Loucy (cell line): ENCODE measurements at regions not wholly inside any gene's neighbourhood (a gene's known extent, or its start where the extent isn't known, plus 50 kb on each side); places are given as distances from the start of the nearest gene placed in this dataset.

Source experiments
- EZH2phosphoT487 ChIP-seq: fragments of 200-600 bp; IDR thresholded peaks from 2 replicates; pipeline ENCODE4 v1.6.1; 2018; ENCODE audit warnings: antibody characterized with exemption, mild to moderate bottlenecking, moderate library complexity, borderline replicate concordance
- TF ChIP-seq, protein P1 (sequence below): fragments of 200-600 bp; sonication (generic); conservative IDR thresholded peaks from 2 replicates; pipeline ENCODE4 v1.5.1; 2014; ENCODE audit warnings: mild to moderate bottlenecking, antibody characterized with exemption, low read length

DNA sequence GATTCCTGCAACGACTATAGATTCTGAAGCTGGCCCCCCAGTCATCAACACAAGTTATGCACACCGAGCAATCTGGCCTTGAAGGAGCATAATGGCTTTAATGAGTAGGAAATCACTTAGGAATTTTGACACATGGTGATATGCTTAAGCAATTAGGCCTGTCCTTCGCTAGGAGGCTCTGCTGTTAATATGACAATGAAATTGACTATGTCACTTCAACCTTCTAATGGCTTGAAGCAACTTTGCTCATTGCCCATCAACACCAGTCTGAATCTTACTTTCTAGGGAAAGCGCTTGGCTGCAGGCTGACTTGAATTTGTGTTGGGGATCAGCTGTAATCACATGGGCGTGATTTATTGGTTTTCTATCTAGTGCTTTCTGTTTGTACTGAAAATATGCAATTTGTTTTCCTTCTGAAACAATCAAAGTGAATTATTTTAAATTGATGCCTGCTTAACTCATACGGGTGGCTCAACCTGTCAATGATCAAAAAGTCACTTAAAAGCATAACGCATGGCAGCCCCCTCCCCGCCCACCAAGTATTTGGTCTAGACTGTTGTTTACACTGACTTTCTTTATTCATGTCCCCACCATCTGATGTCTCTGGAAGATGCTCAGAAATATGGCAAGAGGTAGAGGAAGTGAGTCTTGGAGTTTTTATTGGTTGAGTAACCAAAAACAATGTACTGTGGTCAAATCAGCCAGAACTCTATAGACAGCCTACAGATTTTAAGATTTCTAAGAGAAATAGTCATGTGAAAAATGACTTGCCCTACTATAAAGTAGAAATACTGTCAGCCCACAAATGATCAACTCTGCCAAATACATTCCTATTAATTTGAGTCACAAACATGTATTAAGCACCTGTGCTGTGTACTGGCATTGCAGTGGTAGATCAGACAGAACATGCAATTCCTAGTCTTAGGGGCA, 344.9 kb downstream of the RBM43 start:
- TF ChIP-seq, protein P1, sequence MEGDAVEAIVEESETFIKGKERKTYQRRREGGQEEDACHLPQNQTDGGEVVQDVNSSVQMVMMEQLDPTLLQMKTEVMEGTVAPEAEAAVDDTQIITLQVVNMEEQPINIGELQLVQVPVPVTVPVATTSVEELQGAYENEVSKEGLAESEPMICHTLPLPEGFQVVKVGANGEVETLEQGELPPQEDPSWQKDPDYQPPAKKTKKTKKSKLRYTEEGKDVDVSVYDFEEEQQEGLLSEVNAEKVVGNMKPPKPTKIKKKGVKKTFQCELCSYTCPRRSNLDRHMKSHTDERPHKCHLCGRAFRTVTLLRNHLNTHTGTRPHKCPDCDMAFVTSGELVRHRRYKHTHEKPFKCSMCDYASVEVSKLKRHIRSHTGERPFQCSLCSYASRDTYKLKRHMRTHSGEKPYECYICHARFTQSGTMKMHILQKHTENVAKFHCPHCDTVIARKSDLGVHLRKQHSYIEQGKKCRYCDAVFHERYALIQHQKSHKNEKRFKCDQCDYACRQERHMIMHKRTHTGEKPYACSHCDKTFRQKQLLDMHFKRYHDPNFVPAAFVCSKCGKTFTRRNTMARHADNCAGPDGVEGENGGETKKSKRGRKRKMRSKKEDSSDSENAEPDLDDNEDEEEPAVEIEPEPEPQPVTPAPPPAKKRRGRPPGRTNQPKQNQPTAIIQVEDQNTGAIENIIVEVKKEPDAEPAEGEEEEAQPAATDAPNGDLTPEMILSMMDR: no peak
- TF ChIP-seq EZH2phosphoT487: no peak
